NB4 (cell line): ENCODE measurements at regions not wholly inside any gene's neighbourhood (a gene's known extent, or its start where the extent isn't known, plus 50 kb on each side); places are given as distances from the start of the nearest gene placed in this dataset.

Experiments used
- POLR2A ChIP-seq: IDR thresholded peaks from 2 replicates; pipeline ENCODE4 v1.6.1; 2011; ENCODE audit warnings: mild to moderate bottlenecking; ENCODE audit not compliant: insufficient read length; ENCODE audit errors: extremely low read depth
- TF ChIP-seq, protein P1 (sequence below): IDR thresholded peaks from one replicate; pipeline ENCODE4 v1.5.1; 2012; ENCODE audit warnings: low read depth, low read length

DNA sequence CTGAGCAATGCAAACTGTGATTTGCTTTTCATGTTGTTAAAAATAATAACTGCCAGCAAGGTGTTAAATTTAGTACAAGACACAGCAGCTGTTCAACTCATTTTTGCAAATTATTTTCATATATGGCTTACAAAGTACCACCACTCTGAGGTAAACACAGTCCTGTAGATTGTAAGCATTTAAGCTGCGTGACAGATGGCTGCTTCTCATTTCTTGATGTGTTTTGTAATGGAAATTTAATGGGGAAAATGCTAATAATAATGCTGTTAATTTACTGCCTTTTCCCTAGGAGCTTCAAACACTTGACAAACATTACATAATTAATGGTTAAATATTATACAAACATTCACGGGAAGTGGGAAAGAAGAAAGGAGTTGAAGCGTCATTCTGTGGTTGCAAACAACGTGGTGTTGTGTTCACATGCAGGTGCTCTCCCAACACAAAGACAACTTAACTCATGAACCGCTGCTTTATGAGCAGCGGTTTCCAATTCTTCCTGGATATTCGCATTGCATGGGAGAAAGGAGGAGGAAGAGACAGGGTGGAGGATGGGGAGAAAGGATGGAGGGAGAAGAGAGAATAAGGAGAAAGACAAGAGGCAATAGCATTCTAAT is 236.8 kb upstream of the VCX start:
- TF ChIP-seq POLR2A = no peak
- TF ChIP-seq, protein P1, sequence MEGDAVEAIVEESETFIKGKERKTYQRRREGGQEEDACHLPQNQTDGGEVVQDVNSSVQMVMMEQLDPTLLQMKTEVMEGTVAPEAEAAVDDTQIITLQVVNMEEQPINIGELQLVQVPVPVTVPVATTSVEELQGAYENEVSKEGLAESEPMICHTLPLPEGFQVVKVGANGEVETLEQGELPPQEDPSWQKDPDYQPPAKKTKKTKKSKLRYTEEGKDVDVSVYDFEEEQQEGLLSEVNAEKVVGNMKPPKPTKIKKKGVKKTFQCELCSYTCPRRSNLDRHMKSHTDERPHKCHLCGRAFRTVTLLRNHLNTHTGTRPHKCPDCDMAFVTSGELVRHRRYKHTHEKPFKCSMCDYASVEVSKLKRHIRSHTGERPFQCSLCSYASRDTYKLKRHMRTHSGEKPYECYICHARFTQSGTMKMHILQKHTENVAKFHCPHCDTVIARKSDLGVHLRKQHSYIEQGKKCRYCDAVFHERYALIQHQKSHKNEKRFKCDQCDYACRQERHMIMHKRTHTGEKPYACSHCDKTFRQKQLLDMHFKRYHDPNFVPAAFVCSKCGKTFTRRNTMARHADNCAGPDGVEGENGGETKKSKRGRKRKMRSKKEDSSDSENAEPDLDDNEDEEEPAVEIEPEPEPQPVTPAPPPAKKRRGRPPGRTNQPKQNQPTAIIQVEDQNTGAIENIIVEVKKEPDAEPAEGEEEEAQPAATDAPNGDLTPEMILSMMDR = no peak
